ENCODE measurements at regions not wholly inside any gene's neighbourhood (a gene's known extent, or its start where the extent isn't known, plus 50 kb on each side); places are given as distances from the start of the nearest gene placed in this dataset.

GRCh38 chr9:18077941-18078678 is 395.8 kb upstream of the ADAMTSL1 start:
- Histone ChIP-seq H3K9me3 (ENCODE audit: insufficient read depth, low read length) (no peaks in the 10 kb centered on the region), H3K79me2 (ENCODE audit: insufficient read depth, low read length) (no peaks in the 10 kb centered on the region), H3K27me3 (ENCODE audit: low read length) (no peaks in the 10 kb centered on the region), H3K9me2 (replicated peaks; ENCODE audit: insufficient read depth, low read length) (no peaks in the 10 kb centered on the region), H3K4me3 (ENCODE audit: insufficient read depth, low read length, poor library complexity, severe bottlenecking) (no peak overlapping the region), H3K4me2 (ENCODE audit: low read depth, low read length, poor library complexity, severe bottlenecking) (no peak overlapping the region), H3K9ac (ENCODE audit: low read length) (no peak overlapping the region), H3F3A (ENCODE audit: insufficient read depth) (no peaks in the 10 kb centered on the region), H3K36me3 (ENCODE audit: low read length) (no peaks in the 10 kb centered on the region), H2AFZ (ENCODE audit: low read depth, low read length, severe bottlenecking) (no peak overlapping the region), H3K27ac (ENCODE audit: low read depth, low read length) (no peak overlapping the region), H4K20me1 (ENCODE audit: low read depth, low read length) (no peaks in the 10 kb centered on the region)
- TF ChIP-seq CTCF (IDR thresholded peaks at IDR 0.05; ENCODE audit: insufficient read depth, low read length, poor library complexity, severe bottlenecking) = no peak
- TF ChIP-seq EZH2phosphoT487 (conservative IDR thresholded peaks at IDR 0.05; ENCODE audit: low read length) = no peak

GRCh38 chr9:18092138-18092537 is 381.8 kb upstream of the ADAMTSL1 start:
- Histone ChIP-seq H3K4me3 (ENCODE audit: insufficient read depth, low read length, poor library complexity, severe bottlenecking) (no peak overlapping the region), H3K27ac (ENCODE audit: low read depth, low read length) (no peak overlapping the region), H4K20me1 (ENCODE audit: low read depth, low read length) (no peaks in the 10 kb centered on the region), H3F3A (ENCODE audit: insufficient read depth) (no peaks in the 10 kb centered on the region), H3K9me2 (replicated peaks; ENCODE audit: insufficient read depth, low read length) (no peaks in the 10 kb centered on the region), H3K79me2 (ENCODE audit: insufficient read depth, low read length) (no peaks in the 10 kb centered on the region), H2AFZ (ENCODE audit: low read depth, low read length, severe bottlenecking) (no peak overlapping the region), H3K4me2 (ENCODE audit: low read depth, low read length, poor library complexity, severe bottlenecking) (no peak overlapping the region), H3K9ac (ENCODE audit: low read length) (no peak overlapping the region), H3K9me3 (ENCODE audit: insufficient read depth, low read length) (no peaks in the 10 kb centered on the region), H3K36me3 (ENCODE audit: low read length) (no peaks in the 10 kb centered on the region), H3K27me3 (ENCODE audit: low read length) (no peaks in the 10 kb centered on the region)
- TF ChIP-seq CTCF (IDR thresholded peaks at IDR 0.05; ENCODE audit: insufficient read depth, low read length, poor library complexity, severe bottlenecking) (no peak), EZH2phosphoT487 (conservative IDR thresholded peaks at IDR 0.05; ENCODE audit: low read length) (no peak)

- no peak overlapping the region for H3K27ac ChIP-seq (ENCODE audit: low read depth, low read length)
- no peaks in the 10 kb centered on the region for H4K20me1 ChIP-seq (ENCODE audit: low read depth, low read length)
- H3K79me2 ChIP-seq (ENCODE audit: insufficient read depth, low read length) = no peaks in the 10 kb centered on the region
- H3K4me3 ChIP-seq (ENCODE audit: insufficient read depth, low read length, poor library complexity, severe bottlenecking) = no peak overlapping the region
- no peaks in the 10 kb centered on the region for H3K27me3 ChIP-seq (ENCODE audit: low read length)
- TF ChIP-seq EZH2phosphoT487 (conservative IDR thresholded peaks at IDR 0.05; ENCODE audit: low read length) = no peak
- TF ChIP-seq CTCF (IDR thresholded peaks at IDR 0.05; ENCODE audit: insufficient read depth, low read length, poor library complexity, severe bottlenecking) = no peak
- no peak overlapping the region for H3K9ac ChIP-seq (ENCODE audit: low read length)
- H3K9me3 ChIP-seq (ENCODE audit: insufficient read depth, low read length) = no peaks in the 10 kb centered on the region
- no peaks in the 10 kb centered on the region for H3F3A ChIP-seq (ENCODE audit: insufficient read depth)
- no peaks in the 10 kb centered on the region for H3K9me2 ChIP-seq (replicated peaks; ENCODE audit: insufficient read depth, low read length)
- H3K4me2 ChIP-seq (ENCODE audit: low read depth, low read length, poor library complexity, severe bottlenecking) = no peak overlapping the region
- H2AFZ ChIP-seq (ENCODE audit: low read depth, low read length, severe bottlenecking) = no peak overlapping the region
- no peaks in the 10 kb centered on the region for H3K36me3 ChIP-seq (ENCODE audit: low read length)
Observed at GRCh38 chr9:18106006-18106560, 367.9 kb upstream of the ADAMTSL1 start.

Measured in SU-DHL-6 (cell line).